ENCODE measurements at regions not wholly inside any gene's neighbourhood (a gene's known extent, or its start where the extent isn't known, plus 50 kb on each side); places are given as distances from the start of the nearest gene placed in this dataset.

DNA sequence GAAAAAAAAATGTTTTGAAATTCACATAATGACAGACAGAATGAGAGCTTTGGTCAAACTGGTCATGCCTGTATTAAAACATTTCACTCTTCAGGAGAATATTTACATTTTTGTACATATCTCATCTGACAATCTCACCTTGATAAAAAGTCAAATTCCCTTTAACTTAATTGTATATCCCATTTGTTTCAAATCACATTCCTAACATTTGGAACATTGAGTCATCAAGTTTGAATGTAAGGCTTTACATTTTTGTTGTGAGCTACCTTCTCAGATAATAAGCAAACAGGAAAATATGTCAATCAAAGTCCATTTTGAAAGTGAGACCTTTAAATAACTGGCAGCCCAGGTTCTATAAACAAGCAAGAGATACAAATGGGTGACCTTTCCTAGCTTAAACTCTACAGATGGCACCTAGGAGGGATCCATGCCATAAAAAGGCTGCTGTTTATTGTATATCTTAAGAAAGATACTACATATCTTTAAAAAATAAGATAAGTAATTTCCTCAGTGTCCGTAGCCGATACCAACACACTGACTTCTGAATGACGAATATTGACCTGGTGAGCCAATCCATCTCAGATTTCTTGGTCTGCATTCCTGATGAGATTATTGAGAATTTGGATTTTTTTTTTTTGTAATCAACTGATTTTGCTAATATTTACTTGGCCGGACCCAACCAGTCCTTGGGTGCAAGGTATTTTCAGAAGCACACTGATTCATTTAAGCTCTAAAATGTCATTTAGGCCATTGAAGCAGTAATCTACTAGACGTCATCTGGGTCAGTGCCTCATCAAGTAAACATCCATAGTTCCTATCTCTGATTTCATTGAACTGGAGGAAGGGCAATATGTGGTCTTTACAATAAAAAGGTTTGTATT lies 259.6 kb downstream of the BTG1 start:
- no peak for DNase-seq (ENCODE audit: low read depth)
- TF ChIP-seq, protein P1, sequence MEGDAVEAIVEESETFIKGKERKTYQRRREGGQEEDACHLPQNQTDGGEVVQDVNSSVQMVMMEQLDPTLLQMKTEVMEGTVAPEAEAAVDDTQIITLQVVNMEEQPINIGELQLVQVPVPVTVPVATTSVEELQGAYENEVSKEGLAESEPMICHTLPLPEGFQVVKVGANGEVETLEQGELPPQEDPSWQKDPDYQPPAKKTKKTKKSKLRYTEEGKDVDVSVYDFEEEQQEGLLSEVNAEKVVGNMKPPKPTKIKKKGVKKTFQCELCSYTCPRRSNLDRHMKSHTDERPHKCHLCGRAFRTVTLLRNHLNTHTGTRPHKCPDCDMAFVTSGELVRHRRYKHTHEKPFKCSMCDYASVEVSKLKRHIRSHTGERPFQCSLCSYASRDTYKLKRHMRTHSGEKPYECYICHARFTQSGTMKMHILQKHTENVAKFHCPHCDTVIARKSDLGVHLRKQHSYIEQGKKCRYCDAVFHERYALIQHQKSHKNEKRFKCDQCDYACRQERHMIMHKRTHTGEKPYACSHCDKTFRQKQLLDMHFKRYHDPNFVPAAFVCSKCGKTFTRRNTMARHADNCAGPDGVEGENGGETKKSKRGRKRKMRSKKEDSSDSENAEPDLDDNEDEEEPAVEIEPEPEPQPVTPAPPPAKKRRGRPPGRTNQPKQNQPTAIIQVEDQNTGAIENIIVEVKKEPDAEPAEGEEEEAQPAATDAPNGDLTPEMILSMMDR (IDR thresholded peaks at IDR 0.05; ENCODE audit: control insufficient read depth, extremely low read depth, insufficient read depth), result no peak
- H3K4me3 ChIP-seq (ENCODE audit: low read depth, low read length), result no peak overlapping the region

- H3K4me3 ChIP-seq (ENCODE audit: low read depth, low read length), result no peak overlapping the region
- TF ChIP-seq, protein P1 (IDR thresholded peaks at IDR 0.05; ENCODE audit: control insufficient read depth, extremely low read depth, insufficient read depth), result no peak
- DNase-seq (ENCODE audit: low read depth), result no peak
Measured at GRCh38 chr12:91884230-91884629, 261.4 kb downstream of the BTG1 start.

- no peak for DNase-seq (ENCODE audit: low read depth)
- TF ChIP-seq, protein P1 (IDR thresholded peaks at IDR 0.05; ENCODE audit: control insufficient read depth, extremely low read depth, insufficient read depth), result no peak
Measured at GRCh38 chr12:91883811-91884210, 261.8 kb downstream of the BTG1 start.

GRCh38 chr12:91882910-91883309 lies 262.7 kb downstream of the BTG1 start:
- TF ChIP-seq, protein P1 (IDR thresholded peaks at IDR 0.05; ENCODE audit: control insufficient read depth, extremely low read depth, insufficient read depth), result no peak
- no peak overlapping the region for H3K4me3 ChIP-seq (ENCODE audit: low read depth, low read length)
- DNase-seq (ENCODE audit: low read depth), result no peak

More at GRCh38 chr12:91883811-91884210, 261.8 kb downstream of the BTG1 start:
- no peak overlapping the region for H3K4me3 ChIP-seq (ENCODE audit: low read depth, low read length)

DNA sequence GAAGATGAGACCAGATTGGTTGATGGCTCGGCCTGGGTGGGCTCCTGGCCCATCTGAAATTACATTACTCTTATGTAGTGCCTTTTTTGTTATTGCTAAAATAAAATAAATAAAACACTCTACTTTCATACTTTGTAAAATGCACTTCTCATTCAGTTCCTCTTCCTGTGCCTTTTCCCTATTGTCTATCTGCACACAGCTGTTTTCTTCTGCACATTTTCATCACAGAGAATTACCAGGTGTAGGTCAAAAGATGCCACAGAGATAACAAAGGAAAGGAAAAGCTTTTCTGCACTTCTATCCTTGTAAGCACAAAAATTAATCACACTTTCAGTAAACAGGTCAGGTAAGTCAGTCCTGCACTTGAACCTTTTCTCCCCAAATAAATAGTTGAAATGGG lies 265.1 kb downstream of the BTG1 start:
- DNase-seq (ENCODE audit: low read depth), result no peak
- H3K4me3 ChIP-seq (ENCODE audit: low read depth, low read length), result no peak overlapping the region
- TF ChIP-seq, protein P1 (IDR thresholded peaks at IDR 0.05; ENCODE audit: control insufficient read depth, extremely low read depth, insufficient read depth), result no peak

DNA sequence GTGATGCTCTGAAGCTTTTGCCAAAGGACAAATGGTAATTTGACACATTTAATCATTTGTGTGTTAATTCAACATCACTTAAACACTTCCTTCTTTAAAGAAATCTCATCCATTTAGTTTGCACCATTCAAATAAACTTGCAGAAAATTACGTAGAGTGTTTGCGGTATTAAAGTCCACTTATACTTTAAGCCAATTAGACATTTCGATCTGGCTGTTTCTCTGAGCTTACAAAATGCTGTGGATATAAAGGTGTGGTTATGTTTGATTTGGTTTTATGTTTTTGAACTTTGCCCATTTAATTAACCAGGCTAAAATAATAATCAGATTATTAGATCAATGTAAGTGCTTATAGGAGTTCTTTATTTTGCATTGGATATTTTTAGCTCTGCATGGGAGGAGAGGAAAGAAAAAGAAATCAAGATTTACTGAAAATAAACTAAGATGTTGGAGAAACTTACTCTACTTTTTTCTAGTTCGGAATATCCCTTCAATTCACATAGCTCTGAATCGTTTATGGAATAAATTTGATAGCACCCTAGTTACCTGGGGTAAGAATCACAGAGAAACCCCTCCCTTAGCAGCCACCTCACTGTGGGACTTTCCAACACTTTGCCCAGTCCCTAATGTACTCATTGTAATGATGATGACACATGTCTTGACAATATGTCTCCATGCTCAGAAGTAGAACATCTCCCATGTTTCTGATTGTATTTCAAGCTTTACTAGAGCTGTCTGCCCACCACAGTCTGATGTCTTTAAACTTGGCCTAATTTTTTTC lies 268.0 kb downstream of the BTG1 start:
- H3K4me3 ChIP-seq (ENCODE audit: low read depth, low read length), result no peak overlapping the region
- no peak for DNase-seq (ENCODE audit: low read depth)

More for the DNA sequence above, 268.0 kb downstream of the BTG1 start:
- TF ChIP-seq, protein P1 (IDR thresholded peaks at IDR 0.05; ENCODE audit: control insufficient read depth, extremely low read depth, insufficient read depth), result no peak
